NCI-H2196 (cell line): ENCODE measurements at regions not wholly inside any gene's neighbourhood (a gene's known extent, or its start where the extent isn't known, plus 50 kb on each side); places are given as distances from the start of the nearest gene placed in this dataset.
"Not testable (repeated sequence)": the region's sequence is repeated elsewhere in the genome, so short reads cannot be mapped to it uniquely, and the experiment has no call there.

Experiments used
- DNase-seq: peaks from one replicate; lab custom pipeline; 2025; ENCODE audit not compliant: unreplicated experiment; lab: John Stamatoyannopoulos, UW

- not testable (repeated sequence) for DNase-seq
Observed at GRCh38 chr3:6066868-6067578, 793.9 kb upstream of the GRM7 start.

DNA sequence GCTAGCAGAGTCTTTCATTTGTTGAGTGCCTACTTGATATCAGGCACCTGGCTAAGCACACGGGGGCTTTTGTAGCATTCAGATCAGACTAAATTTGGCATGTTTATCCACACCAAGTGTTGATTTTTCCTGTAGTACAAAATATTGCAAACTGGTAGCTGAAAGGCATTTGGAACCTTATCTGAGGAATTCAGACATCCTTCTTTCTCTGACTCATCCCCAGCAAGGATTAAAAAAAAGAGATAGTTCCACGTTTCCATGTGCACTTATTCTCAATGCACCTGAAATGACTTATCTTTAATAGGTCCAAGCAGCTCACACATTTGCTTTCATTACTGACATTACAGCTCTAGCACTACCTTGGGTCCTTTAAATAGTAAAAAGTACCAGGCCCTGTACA, 786.0 kb upstream of the GRM7 start:
- DNase-seq, result no peak

DNA sequence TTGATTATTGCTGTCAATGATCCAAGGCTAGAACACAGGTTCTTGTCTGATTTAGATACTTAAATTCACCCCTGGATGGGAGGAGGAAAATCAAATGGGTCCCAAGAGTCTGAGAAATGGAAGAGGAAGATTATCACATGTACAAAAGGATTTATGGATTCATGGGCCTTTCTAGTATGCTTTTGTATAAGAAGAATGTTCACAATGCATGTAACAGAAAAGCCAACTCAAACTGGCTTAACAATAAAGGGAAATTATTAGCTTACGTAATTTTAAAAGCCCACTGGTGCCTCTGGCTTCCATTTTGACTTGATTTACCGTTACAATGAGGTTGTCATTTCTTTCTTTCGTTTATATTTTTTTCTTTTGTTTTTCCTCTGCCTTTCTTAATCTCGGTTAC, 782.5 kb upstream of the GRM7 start:
- DNase-seq, result no peak

DNA sequence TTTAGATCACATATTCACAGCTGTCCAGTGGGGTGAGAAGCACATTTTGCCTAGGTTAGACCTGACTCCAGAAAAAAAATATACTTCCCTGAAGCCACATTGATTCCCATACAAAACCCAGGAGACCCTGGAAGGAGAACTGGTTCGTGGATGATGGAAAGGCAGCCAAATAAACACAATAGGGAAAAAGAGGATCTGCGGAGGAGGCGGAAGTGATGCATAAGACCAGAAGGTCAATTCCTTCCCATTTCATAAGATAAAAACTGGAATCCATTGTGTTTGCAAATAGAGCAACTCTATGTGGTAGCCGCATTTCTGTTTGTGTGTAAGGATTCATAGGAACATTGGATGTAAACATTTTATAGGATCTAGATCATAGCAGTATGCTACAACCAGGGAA, 781.9 kb upstream of the GRM7 start:
- DNase-seq, result no peak

GRCh38 chr3:6079561-6080179, 781.2 kb upstream of the GRM7 start:
- no peak for DNase-seq

- DNase-seq, result no peak
Observed at GRCh38 chr3:6088433-6088832, 772.5 kb upstream of the GRM7 start.

- DNase-seq, result no peak
Observed at GRCh38 chr3:6089780-6090179, 771.1 kb upstream of the GRM7 start.

- DNase-seq, result no peak
Observed at GRCh38 chr3:6091262-6091661, 769.7 kb upstream of the GRM7 start.

- DNase-seq, result no peak
Observed at GRCh38 chr3:6095006-6095405, 765.9 kb upstream of the GRM7 start.

- no peak for DNase-seq
Observed at GRCh38 chr3:6097021-6097420, 763.9 kb upstream of the GRM7 start.

DNA sequence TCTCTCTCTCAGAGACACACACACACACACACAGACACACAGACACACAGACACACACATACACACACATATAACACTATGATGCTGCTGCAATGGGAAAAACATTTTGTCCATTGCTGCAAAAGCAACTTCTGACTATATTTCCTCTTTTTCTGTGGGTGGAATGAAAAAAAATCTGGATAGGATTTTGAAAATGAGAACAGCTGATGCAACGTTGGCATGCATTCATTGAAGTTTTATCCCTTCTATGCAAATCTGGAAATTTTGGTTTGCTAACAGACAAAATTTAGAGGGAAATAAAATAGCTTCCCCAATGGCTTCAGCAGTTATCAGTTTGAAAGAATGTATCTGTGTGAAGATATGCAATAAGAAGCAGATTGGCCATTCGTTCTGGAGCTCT, 763.4 kb upstream of the GRM7 start:
- no peak for DNase-seq

DNA sequence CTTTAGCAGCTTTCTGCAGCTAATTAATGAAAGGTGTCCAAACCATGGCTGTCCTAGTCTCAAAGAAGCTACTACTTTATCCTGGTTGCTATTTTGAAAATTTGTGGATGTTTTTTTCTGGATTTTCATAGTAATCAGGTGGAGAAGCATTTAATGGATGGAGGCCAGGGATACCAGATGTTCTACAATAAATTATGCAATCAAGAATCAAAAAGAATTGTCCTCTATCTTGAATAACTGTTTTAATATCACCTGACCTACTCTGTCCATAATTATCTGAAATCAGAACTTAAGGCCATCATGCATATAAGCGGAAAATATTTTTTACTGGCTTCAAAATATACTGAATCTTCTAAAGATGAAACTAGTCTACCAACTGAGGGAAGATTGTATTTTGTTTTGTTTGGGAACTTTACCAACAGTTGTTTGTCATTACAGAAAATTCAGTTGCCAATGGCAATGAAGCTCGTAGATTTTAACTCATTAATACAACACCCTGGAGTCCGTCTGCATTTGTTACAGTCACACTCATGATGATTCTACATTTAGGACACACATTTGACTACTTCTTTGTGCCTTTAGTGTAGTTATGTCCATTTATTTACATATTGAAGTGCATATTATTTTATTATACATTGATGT, 762.3 kb upstream of the GRM7 start:
- DNase-seq, result no peak

GRCh38 chr3:6099458-6100075, 761.3 kb upstream of the GRM7 start:
- no peak for DNase-seq

DNA sequence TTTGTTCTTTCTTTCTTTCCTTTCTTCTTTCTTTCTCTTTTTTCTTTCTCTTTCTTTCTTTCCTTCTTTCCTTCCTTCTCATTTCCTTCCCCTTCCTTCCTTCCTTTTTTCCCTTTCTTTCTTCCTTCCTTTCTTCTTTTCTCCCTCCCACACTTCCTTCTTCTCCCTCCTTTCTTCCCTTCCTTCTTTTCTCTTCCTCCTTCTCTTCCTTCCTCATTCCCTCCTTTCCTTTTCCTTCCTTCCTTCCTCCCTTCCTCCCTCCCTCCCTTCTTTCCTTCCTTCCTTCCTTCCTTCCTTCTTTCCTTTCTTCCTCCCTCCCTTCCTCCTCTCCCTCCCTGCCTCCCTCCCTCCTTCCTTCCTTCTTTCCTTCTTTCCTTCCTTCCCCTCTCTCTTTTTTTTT, 755.7 kb upstream of the GRM7 start:
- DNase-seq, result no peak

GRCh38 chr3:6108957-6109356, 752.0 kb upstream of the GRM7 start:
- DNase-seq, result no peak

GRCh38 chr3:6110451-6110850, 750.5 kb upstream of the GRM7 start:
- DNase-seq, result no peak

GRCh38 chr3:6112546-6112945, 748.4 kb upstream of the GRM7 start:
- DNase-seq, result no peak

- DNase-seq, result no peak
Observed at GRCh38 chr3:6113338-6113737, 747.6 kb upstream of the GRM7 start.

- no peak for DNase-seq
Observed at GRCh38 chr3:6119367-6119766, 741.5 kb upstream of the GRM7 start.

DNA sequence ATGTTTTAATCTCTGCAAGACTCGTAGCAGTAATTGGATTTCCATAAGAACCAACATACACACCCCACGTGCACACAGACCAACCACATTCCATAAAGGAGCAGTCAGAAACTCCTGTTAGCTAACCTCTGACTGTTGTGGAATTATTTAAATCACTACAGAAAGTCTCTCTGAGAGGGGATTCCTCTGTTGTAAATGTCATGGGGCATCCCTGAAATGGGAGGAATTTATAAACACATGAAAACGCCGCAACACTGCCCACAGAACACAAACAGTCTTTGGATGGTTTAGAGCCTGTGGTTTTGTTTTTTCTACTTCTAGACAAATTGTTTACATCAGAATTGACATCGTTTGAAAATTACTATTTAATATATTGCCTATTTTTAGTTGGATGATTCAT, 740.1 kb upstream of the GRM7 start:
- no peak for DNase-seq

- DNase-seq, result no peak
Observed at GRCh38 chr3:6124875-6125274, 736.0 kb upstream of the GRM7 start.

- DNase-seq, result no peak
Observed at GRCh38 chr3:6125520-6125919, 735.4 kb upstream of the GRM7 start.
